ENCODE measurements at regions not wholly inside any gene's neighbourhood (a gene's known extent, or its start where the extent isn't known, plus 50 kb on each side); places are given as distances from the start of the nearest gene placed in this dataset.

DNA sequence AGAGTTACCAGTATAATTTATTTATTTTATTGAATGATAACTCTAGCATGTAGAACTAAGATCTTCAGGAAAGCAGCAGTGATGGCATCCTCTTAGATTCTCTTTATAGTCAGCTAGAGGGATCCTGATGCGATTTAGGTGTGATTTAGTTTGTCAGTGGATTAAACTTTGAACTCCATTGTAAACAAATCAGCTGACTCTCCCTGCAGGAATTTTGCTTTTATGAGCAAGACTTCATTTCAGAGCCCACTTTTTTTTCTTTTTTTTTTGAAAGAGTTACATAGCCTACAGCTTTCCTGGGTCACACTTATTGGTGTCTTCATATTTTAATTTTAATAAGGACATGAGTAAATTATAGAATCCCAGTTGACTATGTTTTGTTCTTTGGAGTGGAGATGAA, 93.8 kb upstream of the SEMA6A start:
- FAIRE-seq (no peak), DNase-seq (ENCODE audit: insufficient read length, low spot score) (no peak)

DNA sequence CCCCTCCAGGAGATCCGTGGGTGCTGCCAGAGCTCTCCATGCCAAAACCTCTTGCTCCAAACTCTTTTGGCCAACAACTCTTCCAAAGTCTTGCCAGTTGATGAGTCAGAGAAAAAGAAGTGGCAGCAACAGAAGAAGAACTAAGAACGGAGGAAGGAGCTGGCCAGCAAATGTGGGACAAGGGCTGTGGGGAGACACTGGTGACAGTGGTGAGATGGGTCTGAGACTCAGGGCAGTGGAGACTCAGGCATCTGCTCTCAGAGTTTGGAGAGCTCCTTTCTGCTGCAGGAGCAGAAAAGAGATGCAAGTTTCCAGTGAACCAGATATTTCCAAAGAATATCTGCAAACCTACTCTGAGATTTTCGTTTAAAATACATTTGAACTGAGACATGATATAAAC, 92.3 kb upstream of the SEMA6A start:
- DNase-seq (ENCODE audit: insufficient read length, low spot score), result no peak
- FAIRE-seq, result no peak

DNA sequence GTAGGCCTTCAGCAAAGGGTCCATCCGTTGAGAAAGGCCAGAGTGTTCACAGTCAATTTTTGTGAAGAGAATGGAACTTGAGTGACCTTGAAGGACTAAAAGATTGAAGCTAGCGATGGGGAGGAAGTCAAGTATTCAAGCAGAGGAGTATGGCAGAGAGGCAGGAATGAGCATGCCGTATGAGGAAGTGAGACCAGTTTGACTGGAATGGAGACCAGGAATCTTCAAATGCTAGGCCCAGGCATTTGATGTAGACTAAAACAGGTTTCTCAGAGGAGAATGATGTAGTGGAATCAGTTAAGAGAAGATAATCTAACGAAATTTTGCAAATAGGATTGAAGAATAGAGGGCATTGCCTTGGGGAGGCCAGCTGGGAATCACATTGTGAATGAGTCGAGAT, 90.4 kb upstream of the SEMA6A start:
- DNase-seq (ENCODE audit: insufficient read length, low spot score) (no peak), FAIRE-seq (no peak)

DNA sequence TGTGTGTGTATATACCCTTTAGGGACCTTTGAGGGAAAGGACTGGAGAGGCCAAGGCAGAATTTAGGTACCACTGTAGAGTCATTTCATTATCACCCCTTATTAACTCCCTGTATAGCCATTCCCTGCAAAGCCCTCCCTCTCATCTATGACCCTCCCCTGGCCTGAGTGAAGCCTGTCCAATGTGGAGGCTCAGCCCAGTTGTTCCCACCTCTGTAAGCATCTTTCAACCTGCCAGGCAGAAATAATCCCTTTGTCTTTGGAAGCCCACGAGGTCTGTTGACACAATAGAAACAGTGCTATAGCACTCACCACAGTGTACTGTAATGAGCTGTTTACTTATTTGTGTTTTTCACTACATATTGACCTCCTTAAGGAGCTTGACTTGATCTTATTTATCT, 88.5 kb upstream of the SEMA6A start:
- FAIRE-seq, result no peak

DNA sequence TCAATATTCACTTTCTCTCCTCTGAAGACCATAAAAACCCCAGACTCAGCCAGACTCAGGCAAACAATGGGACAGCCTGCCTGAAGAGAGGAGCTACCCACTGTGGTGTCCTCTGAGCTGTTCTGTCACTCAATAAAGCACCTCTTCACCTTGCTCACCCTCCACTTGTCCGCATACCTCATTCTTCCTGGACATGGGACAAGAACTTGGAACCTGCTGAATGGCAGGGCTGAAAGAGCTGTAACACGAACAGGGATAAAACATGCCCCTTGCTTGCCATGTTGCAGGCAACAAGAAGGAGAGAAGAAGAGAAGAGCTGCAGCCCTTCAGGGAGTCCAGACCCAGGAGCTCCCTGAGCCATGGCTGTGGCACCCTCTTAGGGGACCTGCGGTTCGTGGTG, 86.8 kb upstream of the SEMA6A start:
- DNase-seq (ENCODE audit: insufficient read length, low spot score) (no peak), FAIRE-seq (no peak)

More for the DNA sequence above, 88.5 kb upstream of the SEMA6A start:
- no peak for DNase-seq (ENCODE audit: insufficient read length, low spot score)

DNA sequence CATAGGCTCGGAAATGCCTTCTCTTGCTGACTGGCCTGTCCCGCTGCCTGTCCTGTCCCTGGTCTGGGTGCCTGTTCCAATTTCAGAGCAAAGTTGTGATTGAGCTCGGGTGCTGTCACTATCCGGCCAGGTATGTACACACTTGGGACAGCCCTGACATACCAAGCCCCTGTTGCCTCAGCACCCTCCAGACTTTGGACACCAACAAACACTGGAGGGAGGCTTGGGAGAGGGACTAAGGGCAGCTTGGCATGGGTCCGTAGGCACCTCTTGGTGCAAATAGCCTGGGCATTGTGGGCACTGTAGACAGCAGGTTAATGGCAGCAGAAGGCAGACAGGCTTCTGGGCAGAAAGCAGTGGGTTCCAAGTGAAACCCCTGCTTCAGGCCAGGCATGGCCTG, 86.3 kb upstream of the SEMA6A start:
- FAIRE-seq (no peak), DNase-seq (ENCODE audit: insufficient read length, low spot score) (no peak)

DNA sequence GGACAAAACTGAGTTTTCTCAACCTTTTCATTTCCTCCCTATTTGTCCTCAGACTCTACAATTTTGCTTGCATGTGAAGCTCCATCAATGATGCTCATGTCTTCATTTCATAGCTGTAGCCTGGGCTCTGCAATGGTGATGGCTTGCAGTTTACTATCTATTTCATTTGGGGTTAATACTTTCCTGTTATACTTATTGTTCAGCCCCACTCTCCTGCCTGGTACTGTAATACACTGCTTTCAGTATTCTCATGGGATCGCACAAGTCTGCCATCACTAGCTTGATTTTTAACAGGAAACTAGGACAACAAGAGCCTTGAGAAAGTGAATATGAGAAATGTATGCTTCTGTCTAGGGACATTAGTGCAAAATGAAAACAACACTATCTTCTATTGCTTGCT, 84.2 kb upstream of the SEMA6A start:
- FAIRE-seq (no peak), DNase-seq (ENCODE audit: insufficient read length, low spot score) (no peak)

DNA sequence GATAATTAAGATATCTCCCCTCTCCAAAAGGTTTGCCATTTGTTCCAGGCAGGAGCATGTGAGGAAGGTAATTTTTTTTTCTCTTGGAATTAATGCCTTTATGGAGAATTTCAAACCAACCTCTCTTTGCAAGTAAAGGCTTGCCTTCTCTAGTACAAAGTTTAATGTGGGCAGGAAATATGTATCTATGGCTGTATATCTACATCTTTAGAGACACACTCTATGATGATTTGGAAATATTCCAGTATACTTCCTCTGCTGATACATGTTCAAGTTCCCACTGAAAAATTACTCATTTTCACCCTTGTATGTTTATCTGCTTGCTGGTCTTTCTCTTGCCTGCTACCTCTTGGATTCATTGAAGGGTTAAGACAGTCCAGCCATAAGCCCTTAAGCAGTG, 83.5 kb upstream of the SEMA6A start:
- no peak for FAIRE-seq

DNA sequence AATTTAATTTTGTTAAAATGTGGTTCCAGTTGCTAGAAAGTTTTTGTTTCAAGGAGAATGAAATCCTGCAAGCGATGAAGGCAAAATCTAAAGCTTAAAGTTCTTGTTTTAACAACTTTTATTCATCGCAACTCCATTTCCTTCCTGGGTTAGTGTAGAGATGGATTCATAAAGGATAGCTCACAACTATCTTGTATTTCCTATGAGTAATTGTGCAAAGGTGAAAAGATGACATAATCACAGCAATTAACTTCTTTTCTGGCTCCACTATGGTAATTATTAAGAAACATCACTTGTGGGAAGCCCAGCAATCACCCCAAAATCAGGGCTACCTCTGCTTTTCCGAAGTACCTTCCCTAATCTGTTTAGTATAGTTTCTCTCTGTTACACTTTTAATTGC, 80.8 kb upstream of the SEMA6A start:
- FAIRE-seq (no peak), DNase-seq (ENCODE audit: insufficient read length, low spot score) (no peak)

More for the DNA sequence above, 83.5 kb upstream of the SEMA6A start:
- no peak for DNase-seq (ENCODE audit: insufficient read length, low spot score)

DNA sequence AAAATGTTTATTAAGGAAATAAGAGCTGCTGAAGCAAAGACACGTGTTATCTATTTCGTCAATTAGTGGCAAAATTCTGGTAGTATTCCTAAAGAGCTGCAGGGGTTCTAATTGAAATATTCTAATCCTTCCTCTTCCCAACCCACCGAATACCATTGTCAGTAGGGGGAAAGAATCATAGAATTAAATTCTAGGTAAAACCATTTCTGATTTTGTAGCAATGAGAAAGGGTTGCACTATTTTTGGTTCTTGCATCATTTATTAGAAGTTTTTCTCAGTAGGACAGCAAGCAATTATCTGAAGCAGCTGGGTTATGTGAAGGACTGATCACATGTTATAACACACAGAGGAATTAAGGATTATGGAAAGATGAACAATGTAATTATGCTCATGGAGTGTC, 80.3 kb upstream of the SEMA6A start:
- DNase-seq (ENCODE audit: insufficient read length, low spot score) (no peak), FAIRE-seq (no peak)

DNA sequence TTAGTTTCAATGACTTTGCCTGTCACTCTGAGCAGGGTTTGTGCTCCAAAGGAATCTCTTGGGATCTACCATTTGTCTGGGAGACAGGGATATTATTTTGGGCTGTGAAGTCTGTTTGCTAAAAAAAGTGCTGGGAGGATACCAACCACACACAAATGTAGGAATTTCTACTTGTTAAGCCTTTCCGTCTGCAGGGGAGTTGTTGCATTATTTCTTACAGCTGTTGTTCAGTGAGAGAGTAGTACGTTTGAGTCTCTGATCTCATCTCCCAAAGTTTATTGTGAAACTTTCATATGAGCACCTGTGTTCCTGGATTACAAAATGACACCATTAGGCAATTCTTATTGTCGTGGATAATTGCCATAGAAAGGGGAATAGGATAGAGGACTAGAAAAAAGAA, 78.3 kb upstream of the SEMA6A start:
- FAIRE-seq, result no peak

DNA sequence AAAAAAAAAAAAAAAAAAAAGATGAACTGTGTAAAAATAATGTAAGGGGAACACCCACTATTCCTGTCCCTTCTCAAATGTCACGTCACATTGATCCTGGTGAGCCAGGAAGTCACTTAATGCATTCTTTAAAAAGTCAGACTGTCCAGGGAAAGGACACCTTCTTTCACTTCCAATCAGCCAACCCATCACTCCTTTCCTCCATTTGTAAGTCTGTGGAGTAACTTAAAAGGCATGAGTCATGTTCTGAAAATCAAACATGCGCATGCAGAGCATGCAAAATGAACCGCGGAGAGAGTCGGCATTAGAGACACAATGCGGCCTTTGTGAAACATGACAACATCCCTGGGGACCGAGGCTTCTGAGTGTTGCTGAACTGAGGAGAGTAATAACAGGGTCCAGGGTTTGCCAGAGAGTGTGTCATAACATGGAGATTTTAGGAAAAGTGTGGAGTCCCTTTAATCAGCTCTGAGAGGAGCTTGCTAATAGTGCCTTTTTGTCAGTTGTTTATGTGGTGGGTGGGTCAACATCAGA, 77.6 kb upstream of the SEMA6A start:
- DNase-seq (ENCODE audit: insufficient read length, low spot score) (no peak), FAIRE-seq (no peak)

More for the DNA sequence above, 78.3 kb upstream of the SEMA6A start:
- no peak for DNase-seq (ENCODE audit: insufficient read length, low spot score)

DNA sequence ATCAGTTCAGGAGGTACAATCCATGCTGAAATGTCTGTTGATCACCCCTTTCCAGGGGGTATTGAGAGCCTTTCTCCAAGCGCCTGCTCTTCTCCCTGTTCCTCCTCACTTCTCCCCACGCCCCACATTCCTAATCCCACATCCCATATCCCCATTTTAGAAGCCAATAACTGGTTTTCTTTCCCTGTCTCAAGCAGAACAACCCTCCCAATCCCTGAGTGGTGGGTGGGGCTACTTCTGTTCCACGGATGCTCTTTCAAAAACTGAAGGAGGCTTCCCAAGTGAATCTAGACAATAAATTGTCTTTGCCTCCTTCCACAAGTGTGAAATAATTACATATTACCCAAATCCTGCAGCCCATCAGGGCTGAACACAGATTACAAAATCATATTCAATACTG, 77.0 kb upstream of the SEMA6A start:
- no peak for DNase-seq (ENCODE audit: insufficient read length, low spot score)
- no peak for FAIRE-seq

DNA sequence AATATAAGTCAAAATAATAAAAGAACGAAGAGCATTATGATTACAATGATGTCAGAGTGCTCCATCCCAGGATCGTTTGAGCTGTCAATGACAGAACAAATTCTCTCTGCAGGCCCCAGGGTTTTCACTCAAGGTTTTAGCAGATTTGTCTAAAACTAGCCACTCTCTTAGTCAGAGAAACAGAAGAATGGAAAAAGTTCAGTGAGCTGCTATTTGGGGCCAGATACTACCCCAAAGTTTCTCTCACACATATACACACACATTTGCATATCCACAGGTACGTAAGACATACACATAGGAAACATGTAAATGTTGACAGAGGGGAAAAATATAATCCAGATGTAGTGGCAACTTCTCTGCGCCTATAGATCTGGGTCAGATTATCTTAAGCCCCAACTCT, 76.3 kb upstream of the SEMA6A start:
- FAIRE-seq, result no peak
- no peak for DNase-seq (ENCODE audit: insufficient read length, low spot score)

DNA sequence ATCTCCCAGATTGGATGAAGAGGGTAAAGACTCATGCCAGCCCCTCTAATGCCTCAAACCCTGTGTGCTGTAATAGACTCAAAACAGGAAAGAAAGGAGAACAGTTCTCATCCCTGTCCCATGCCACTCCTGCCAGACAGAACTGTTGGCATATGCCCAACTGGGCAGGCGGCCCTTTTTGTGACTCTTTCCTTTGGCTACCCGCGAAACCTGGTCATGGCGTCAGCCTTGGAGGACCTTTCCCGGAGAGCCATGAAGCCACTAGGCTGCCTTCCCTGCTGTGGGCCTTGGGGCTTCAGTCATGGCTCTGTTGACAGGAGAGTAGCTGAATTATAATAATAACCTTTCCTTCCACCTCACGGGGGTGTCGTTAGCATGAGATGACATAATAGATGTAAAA, 75.9 kb upstream of the SEMA6A start:
- DNase-seq (ENCODE audit: insufficient read length, low spot score) (no peak), FAIRE-seq (no peak)

DNA sequence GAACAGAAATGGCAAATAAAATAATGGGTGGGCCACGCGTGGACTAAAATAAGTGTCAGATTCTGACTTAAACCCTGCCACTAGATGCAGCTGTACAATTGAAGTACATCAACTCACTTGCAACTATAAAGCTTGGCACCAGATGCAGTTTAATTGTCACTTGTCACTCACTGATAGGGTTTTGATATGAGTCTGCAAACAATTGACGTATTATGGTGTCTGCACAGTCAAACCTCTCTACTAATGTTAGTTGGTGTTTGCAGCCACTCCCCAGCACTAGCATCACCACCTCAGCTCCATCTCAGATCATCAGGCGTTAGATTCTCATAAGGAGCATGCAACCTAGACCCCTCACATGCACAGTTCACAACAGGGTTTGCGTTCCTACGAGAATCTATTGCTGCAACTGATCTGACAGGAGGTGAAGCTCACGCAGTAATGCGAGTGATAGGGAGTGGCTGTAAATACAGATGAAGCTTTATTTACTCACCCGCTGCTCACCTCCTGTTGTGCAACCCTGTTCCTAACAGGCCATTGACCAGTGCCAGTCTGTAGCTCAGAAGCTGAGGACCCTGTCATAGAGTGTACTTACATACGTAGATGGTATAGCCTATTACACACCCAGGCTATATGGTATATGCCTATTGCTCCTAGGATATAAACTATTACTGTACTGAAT, 72.1 kb upstream of the SEMA6A start:
- no peak for FAIRE-seq

DNA sequence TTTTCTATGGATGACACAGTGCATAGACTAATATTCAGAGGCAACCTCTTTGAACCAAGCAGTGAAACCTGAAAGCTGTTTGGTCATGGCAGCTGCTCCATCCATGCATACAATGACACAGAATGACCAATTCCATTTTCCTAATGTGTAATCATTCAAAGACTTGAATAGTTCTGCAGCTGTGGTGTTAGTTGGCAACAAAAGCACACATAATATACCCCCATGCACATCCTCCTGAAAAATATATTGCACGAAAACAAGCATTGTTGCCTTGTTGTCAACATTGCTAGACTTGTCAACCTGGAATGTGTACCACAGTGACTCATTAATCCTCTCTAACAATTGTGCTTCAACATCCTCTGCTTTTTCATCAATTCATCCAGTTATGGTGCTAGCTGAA, 71.0 kb upstream of the SEMA6A start:
- no peak for FAIRE-seq

More for the DNA sequence above, 72.1 kb upstream of the SEMA6A start:
- no peak for DNase-seq (ENCODE audit: insufficient read length, low spot score)

DNA sequence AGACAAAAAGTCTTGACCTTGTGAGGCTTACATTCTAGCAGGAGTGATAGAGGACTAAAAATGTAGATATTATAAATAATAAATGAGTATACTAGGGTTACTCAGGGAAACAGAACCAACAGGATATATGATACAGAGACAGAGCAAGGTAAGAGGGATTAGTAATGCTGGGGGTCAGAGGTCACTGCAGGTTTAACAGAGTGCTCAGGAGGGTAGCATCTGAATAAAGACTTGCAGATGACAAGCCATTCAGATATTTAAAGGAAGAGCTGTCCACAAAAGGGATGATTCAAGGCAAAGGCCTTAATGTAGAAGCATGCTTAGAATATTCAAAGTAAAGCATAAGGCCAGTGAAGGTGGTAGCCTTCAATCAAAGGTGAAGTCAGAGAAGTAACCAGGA, 65.6 kb upstream of the SEMA6A start:
- no peak for FAIRE-seq
- no peak for DNase-seq (ENCODE audit: insufficient read length, low spot score)

More for the DNA sequence above, 71.0 kb upstream of the SEMA6A start:
- no peak for DNase-seq (ENCODE audit: insufficient read length, low spot score)

DNA sequence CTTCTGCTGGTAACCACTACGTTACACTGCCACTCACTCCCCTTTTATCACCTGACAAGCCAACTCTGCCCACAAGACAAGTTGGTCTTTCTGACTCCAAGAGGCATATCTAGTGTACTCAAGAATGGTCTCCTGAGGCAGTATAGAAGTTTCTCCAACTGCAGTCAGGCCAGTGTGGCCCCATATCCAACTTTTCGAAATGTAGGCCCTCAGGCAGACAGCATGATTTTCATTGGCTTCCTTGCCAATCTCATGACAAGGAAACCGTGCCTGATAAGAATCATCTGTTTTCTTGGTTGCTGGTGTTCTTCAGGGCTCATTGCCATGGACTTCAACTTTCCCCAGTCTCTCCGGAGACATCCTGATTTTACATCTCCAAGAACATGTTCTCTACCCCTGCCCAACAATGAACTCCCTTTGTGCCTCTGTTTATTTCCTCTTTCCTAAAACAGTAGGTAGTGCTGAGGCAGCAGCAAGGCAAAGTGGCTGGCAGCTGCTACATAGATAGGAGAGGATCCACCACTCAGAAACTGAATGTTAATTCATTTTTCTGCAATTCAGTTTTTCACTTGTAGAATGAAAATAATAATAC, 62.6 kb upstream of the SEMA6A start:
- FAIRE-seq (no peak), DNase-seq (ENCODE audit: insufficient read length, low spot score) (no peak)

DNA sequence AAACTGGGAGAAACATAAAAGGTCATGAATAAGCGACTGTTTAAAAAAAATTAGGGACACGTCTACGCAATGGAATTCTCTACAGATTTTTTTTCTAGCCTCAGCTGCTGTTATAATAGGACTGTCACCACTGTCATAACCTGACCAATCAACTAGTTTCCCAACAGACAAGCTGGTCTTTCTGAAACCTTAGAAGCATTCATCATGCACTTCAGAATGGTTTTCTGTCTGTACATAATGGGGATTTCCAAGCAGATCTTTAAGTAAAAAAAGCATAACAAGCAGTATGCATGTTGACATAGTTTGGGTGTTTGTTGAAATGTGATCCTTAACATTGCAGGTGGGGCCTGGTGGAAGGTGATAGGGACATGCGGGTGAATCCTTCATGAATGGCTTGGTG, 58.3 kb upstream of the SEMA6A start:
- no peak for FAIRE-seq
- DNase-seq (ENCODE audit: insufficient read length, low spot score), result no peak

DNA sequence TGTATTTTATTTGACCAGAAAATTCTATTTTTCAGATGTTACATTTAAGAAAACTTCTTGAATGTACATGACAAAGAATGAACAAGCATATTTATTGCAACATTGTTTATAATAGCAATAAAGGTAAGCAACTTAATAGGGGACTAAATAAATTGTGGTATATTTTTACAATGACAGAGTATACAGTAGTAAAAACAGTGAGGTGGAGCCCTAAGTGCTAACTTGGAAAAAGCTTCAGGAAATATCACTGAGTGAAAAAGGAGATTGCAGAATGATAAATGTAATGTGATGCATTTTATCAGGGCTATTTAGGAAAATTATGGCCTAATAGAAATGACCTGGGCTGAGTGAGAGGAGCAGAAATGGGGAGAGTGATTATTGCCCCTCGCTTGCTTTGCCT, 56.5 kb upstream of the SEMA6A start:
- DNase-seq (ENCODE audit: insufficient read length, low spot score) (no peak), FAIRE-seq (no peak)

DNA sequence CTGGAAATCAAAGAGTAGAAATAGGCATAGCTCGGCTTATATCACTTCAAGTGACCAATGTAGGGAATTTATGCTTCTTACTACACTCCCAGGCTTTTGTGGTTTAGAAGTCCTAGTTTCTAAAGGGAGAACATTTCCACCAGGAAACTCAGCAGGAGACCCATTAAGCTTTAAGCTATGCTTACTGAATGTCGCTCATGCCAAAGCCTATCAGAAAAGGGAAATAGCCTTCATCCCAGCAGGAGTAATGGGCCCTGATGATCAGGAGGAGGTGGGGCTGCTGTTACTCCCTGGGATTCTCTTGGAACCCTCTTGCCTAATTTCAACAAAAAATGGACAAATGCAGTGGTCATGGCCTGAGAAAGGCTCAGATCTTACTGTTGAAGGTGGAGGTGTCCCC, 54.5 kb upstream of the SEMA6A start:
- FAIRE-seq (no peak), DNase-seq (ENCODE audit: insufficient read length, low spot score) (no peak)

Measured in HTR-8/SVneo (cell line).